ENCODE measurements at regions not wholly inside any gene's neighbourhood (a gene's known extent, or its start where the extent isn't known, plus 50 kb on each side); places are given as distances from the start of the nearest gene placed in this dataset.

- in situ Hi-C loops (cut with HindIII; ENCODE audit: low pct_ligation_motif_present, low sequenced_read_pairs) = no loop called here
- no peaks in the 10 kb centered on the region for H3K27me3 ChIP-seq (replicated peaks)
- no peak for TF ChIP-seq CTCF (IDR thresholded peaks at IDR 0.05; ENCODE audit: low read depth, low read length, missing control alignments)
- H3K4me3 ChIP-seq (ENCODE audit: low read depth, low read length) = no peak overlapping the region
- H3K27ac ChIP-seq = no peak overlapping the region
- no peak for DNase-seq
- H3K36me3 ChIP-seq (replicated peaks) = no peaks in the 10 kb centered on the region
These were observed 241.9 kb downstream of the IRX2 start for GRCh38 chr5:2509527-2509926.

GRCh38 chr5:2508514-2508913, 243.0 kb downstream of the IRX2 start:
- in situ Hi-C loops (cut with HindIII; ENCODE audit: low pct_ligation_motif_present, low sequenced_read_pairs) = no loop called here
- no peaks in the 10 kb centered on the region for H3K36me3 ChIP-seq (replicated peaks)
- no peaks in the 10 kb centered on the region for H3K27me3 ChIP-seq (replicated peaks)
- no peak for DNase-seq
- H3K27ac ChIP-seq = no peak overlapping the region
- H3K4me3 ChIP-seq (ENCODE audit: low read depth, low read length) = no peak overlapping the region
- TF ChIP-seq CTCF (IDR thresholded peaks at IDR 0.05; ENCODE audit: low read depth, low read length, missing control alignments) = no peak

DNA sequence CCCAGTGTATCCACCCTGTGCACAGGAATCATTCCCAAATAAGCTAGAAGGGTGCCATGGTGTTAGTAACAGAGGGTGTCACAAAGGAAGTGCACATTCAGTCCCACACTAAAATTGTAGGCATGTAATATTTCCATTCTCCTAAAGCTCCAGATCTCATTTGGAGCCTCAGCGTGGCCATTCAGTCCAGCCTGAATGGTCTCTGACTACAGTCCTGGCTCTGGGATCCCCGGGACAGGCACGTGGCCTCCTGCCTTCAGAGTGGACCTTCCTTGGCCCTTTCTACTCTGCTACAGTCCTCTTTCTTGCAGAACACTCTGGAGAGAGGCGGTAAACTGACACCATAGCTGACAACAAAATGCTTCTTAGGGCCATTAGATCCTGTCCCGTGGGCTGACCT, 243.9 kb downstream of the IRX2 start:
- H3K36me3 ChIP-seq (replicated peaks) = no peaks in the 10 kb centered on the region
- no peak overlapping the region for H3K4me3 ChIP-seq (ENCODE audit: low read depth, low read length)
- no peak for DNase-seq
- H3K27me3 ChIP-seq (replicated peaks) = no peaks in the 10 kb centered on the region
- in situ Hi-C loops (cut with HindIII; ENCODE audit: low pct_ligation_motif_present, low sequenced_read_pairs) = no loop called here
- no peak for TF ChIP-seq CTCF (IDR thresholded peaks at IDR 0.05; ENCODE audit: low read depth, low read length, missing control alignments)
- no peak overlapping the region for H3K27ac ChIP-seq

- TF ChIP-seq CTCF (IDR thresholded peaks at IDR 0.05; ENCODE audit: low read depth, low read length, missing control alignments) = no peak
- H3K27ac ChIP-seq = no peak overlapping the region
- no peak overlapping the region for H3K4me3 ChIP-seq (ENCODE audit: low read depth, low read length)
- in situ Hi-C loops (cut with HindIII; ENCODE audit: low pct_ligation_motif_present, low sequenced_read_pairs) = no loop called here
- DNase-seq = no peak
- no peaks in the 10 kb centered on the region for H3K27me3 ChIP-seq (replicated peaks)
- no peaks in the 10 kb centered on the region for H3K36me3 ChIP-seq (replicated peaks)
These were observed 244.9 kb downstream of the IRX2 start for GRCh38 chr5:2506603-2507002.

DNA sequence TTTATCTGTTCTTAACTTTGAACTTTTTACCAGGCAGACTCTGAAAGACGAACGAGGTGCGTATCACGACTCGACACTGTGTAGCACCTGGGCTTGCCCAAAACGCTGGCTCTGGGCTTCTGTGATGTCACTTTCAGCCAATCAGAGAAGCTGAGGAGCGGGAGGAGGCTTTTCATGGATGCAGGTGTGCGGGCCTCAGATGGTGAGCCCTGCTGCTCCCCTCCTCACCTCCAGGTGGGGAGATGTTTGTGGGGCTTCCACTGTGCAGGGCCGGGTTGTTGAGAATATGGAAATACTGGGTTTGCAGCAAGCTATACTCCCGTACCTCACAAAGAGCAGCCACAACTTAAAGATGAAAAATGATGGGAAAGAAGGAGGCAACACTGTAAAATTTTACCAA, 246.3 kb downstream of the IRX2 start:
- TF ChIP-seq CTCF (IDR thresholded peaks at IDR 0.05; ENCODE audit: low read depth, low read length, missing control alignments) = no peak
- in situ Hi-C loops (cut with HindIII; ENCODE audit: low pct_ligation_motif_present, low sequenced_read_pairs) = no loop called here
- Histone ChIP-seq H3K27me3 (replicated peaks) (no peaks in the 10 kb centered on the region), H3K27ac (no peak overlapping the region), H3K4me3 (ENCODE audit: low read depth, low read length) (no peak overlapping the region), H3K36me3 (replicated peaks) (no peaks in the 10 kb centered on the region)
- DNase-seq = no peak

GRCh38 chr5:2502970-2503594, 248.4 kb downstream of the IRX2 start:
- Histone ChIP-seq H3K27ac (no peak overlapping the region), H3K27me3 (replicated peaks) (no peaks in the 10 kb centered on the region)
- in situ Hi-C loops (cut with HindIII; ENCODE audit: low pct_ligation_motif_present, low sequenced_read_pairs) = no loop called here

More at GRCh38 chr5:2502970-2503594, 248.4 kb downstream of the IRX2 start:
- TF ChIP-seq CTCF (IDR thresholded peaks at IDR 0.05; ENCODE audit: low read depth, low read length, missing control alignments) = no peak
- H3K36me3 ChIP-seq (replicated peaks) = no peaks in the 10 kb centered on the region
- H3K4me3 ChIP-seq (ENCODE audit: low read depth, low read length) = no peak overlapping the region
- DNase-seq = no peak

Data from brain microvascular endothelial cell (primary cell).